ENCODE measurements at regions not wholly inside any gene's neighbourhood (a gene's known extent, or its start where the extent isn't known, plus 50 kb on each side); places are given as distances from the start of the nearest gene placed in this dataset.

- POLR2A ChIA-PET (ENCODE audit: partially characterized antibody): interaction anchor here (0.6 kb wide), 1 partner anchor 16 kb away, joined by 3 read pairs; no protein-coding TSS in a partner anchor
- no peaks in the 10 kb centered on the region for H3K27me3 ChIP-seq (replicated peaks in 1 of 4; ENCODE audit: control insufficient read depth in 3 of 4, extremely low read depth in 1 of 4, insufficient read depth in 3 of 4, low read length in 3 of 4)
- H3K18ac ChIP-seq (ENCODE audit: extremely low read depth, low read length): no peak overlapping the region
- no peak overlapping the region for H3K4me2 ChIP-seq (ENCODE audit: insufficient read depth in 1 of 2, low read depth in 2 of 2, low read length in 2 of 2)
- H3K9me3 ChIP-seq (ENCODE audit: insufficient read depth in 2 of 2, low read depth in 1 of 2, low read length in 1 of 2): no peaks in the 10 kb centered on the region
- H3K79me1 ChIP-seq (ENCODE audit: low read depth, low read length): no peaks in the 10 kb centered on the region
- H3K4ac ChIP-seq (replicated peaks; ENCODE audit: insufficient read length, low read depth, low read length): no peak overlapping the region
- TF ChIP-seq RAD21 (IDR thresholded peaks at IDR 0.05 in 1 of 2, conservative IDR thresholded peaks at IDR 0.05 in 1 of 2; ENCODE audit: low read depth in 2 of 2, low read length in 2 of 2): peak; percentile 46 to 61
- no peak for TF ChIP-seq EZH2 (IDR thresholded peaks at IDR 0.05; ENCODE audit: low read depth, low read length, severe bottlenecking)
- no peak for TF ChIP-seq E2F6 (IDR thresholded peaks at IDR 0.05)
- no peak for TF ChIP-seq TBP (IDR thresholded peaks at IDR 0.05; ENCODE audit: low read depth, low read length)
- TF ChIP-seq CTCF (IDR thresholded peaks at IDR 0.05; ENCODE audit: control extremely low read depth in 1 of 3, insufficient read depth in 1 of 3, low read depth in 1 of 3, low read length in 3 of 3): peak in 2 of 3 experiments; percentile 7 to 13; a peak in 2 of 4 replicates
- CTCF ChIA-PET (ENCODE audit: partially characterized antibody): interaction anchor here (0.6 to 1.2 kb wide), 8 partner anchors 15 to 1802 kb away, joined by 3 to 4 read pairs (median 3); no protein-coding TSS in a partner anchor
- no peak overlapping the region for H3K27ac ChIP-seq (ENCODE audit: low read depth, low read length)
- no peak overlapping the region for H2BK120ac ChIP-seq (replicated peaks; ENCODE audit: low read depth, low read length)
- no peaks in the 10 kb centered on the region for H3K23me2 ChIP-seq (ENCODE audit: low read depth, low read length)
- no peak overlapping the region for H4K8ac ChIP-seq (ENCODE audit: extremely low read depth, insufficient read depth, low read length)
- no peak overlapping the region for H2BK5ac ChIP-seq (ENCODE audit: low read depth, low read length)
- H3K56ac ChIP-seq (replicated peaks; ENCODE audit: insufficient read length, low read depth, low read length): no peak overlapping the region
- H4K91ac ChIP-seq (replicated peaks; ENCODE audit: insufficient read length, low read length): no peak overlapping the region
- no peaks in the 10 kb centered on the region for H4K20me1 ChIP-seq (replicated peaks in 1 of 2; ENCODE audit: control insufficient read depth in 1 of 2, insufficient read depth in 2 of 2, low read length in 2 of 2)
- no peak overlapping the region for H2AK5ac ChIP-seq (ENCODE audit: low read depth, low read length)
- 93% methylated on average over 6 of the region's 6 CpGs; no CpG with 5 or more reads in 1 of the 2 experiments for WGBS, 2 experiments (ENCODE audit: extremely low coverage in 1 of 2, insufficient coverage in 1 of 2, insufficient read length in 1 of 2, insufficient replicate concordance in 2 of 2, low coverage in 1 of 2, low lambda C conversion rate in 2 of 2, missing lambda C conversion rate in 1 of 2)
- H3K14ac ChIP-seq (ENCODE audit: insufficient read length): no peak overlapping the region
- no peak for DNase-seq (ENCODE audit: low read depth in 1 of 2, low spot score in 2 of 2)
- no peak overlapping the region for H3K4me3 ChIP-seq (ENCODE audit: extremely low read depth in 1 of 4, insufficient read depth in 2 of 4, low read depth in 3 of 4, low read length in 4 of 4)
- no peaks in the 10 kb centered on the region for H3K79me2 ChIP-seq (ENCODE audit: control insufficient read depth in 1 of 2, insufficient read depth in 2 of 2, low read length in 2 of 2)
- no peaks in the 10 kb centered on the region for H3K4me1 ChIP-seq (replicated peaks in 1 of 4; ENCODE audit: control insufficient read depth in 3 of 4, insufficient read depth in 4 of 4, low read length in 3 of 4)
- no peak overlapping the region for H2BK15ac ChIP-seq (ENCODE audit: low read length)
- no peak overlapping the region for H3K23ac ChIP-seq (ENCODE audit: insufficient read length)
- H2BK12ac ChIP-seq (ENCODE audit: low read depth, low read length): no peak overlapping the region
- no peak overlapping the region for H4K5ac ChIP-seq (ENCODE audit: insufficient read length, low read depth, low read length)
- no peak overlapping the region for H2AFZ ChIP-seq (ENCODE audit: low read length)
- H3K36me3 ChIP-seq (ENCODE audit: control insufficient read depth in 2 of 4, insufficient read depth in 4 of 4, low read length in 3 of 4): no peaks in the 10 kb centered on the region
- no peak overlapping the region for H2BK20ac ChIP-seq (ENCODE audit: low read length)
- H3K9ac ChIP-seq (replicated peaks in 1 of 4; ENCODE audit: extremely low read depth in 1 of 4, low read depth in 3 of 4, low read length in 3 of 4): no peak overlapping the region
- FAIRE-seq: no peak
Measured at GRCh38 chrX:113001836-113002235, 161.2 kb upstream of the AMOT start.
